ENCODE measurements at regions not wholly inside any gene's neighbourhood (a gene's known extent, or its start where the extent isn't known, plus 50 kb on each side); places are given as distances from the start of the nearest gene placed in this dataset.

GRCh38 chr3:61352306-61352705 lies 101.1 kb upstream of the FHIT start:
- TF ChIP-seq CTCF (conservative IDR thresholded peaks at IDR 0.05; ENCODE audit: low read length) (no peak), EZH2phosphoT487 (IDR thresholded peaks at IDR 0.05; ENCODE audit: borderline replicate concordance, low read depth, low read length) (no peak)
